Nephron progenitor cell (in vitro differentiated cells): ENCODE measurements at regions not wholly inside any gene's neighbourhood (a gene's known extent, or its start where the extent isn't known, plus 50 kb on each side); places are given as distances from the start of the nearest gene placed in this dataset.

Source experiments
- DNase-seq: peaks from one replicate; pipeline ENCODE4 v3.0.0; 2021
- H3K27ac Mint-ChIP-seq: 2 replicates; pipeline ENCODE4 v1.8.0; 2021; ENCODE audit warnings: mild to moderate bottlenecking, moderate library complexity, mixed read lengths
- H3K27me3 Mint-ChIP-seq: 2 replicates; pipeline ENCODE4 v1.8.0; 2021; ENCODE audit warnings: mild to moderate bottlenecking, low read depth, mixed read lengths; ENCODE audit not compliant: poor library complexity
- H3K36me3 Mint-ChIP-seq: 2 replicates; pipeline ENCODE4 v1.8.0; 2021; ENCODE audit warnings: low read depth, mixed read lengths
- H3K4me1 Mint-ChIP-seq: 2 replicates; pipeline ENCODE4 v1.8.0; 2021; ENCODE audit warnings: mixed read lengths
- H3K4me3 Mint-ChIP-seq: 2 replicates; pipeline ENCODE4 v1.8.0; 2021; ENCODE audit warnings: mild to moderate bottlenecking, moderate library complexity, mixed read lengths
- H3K9me3 Mint-ChIP-seq: 2 replicates; pipeline ENCODE4 v1.8.0; 2021; ENCODE audit warnings: mild to moderate bottlenecking, moderate library complexity, mixed read lengths
- CTCF ChIP-seq: fragments of 200-600 bp; sonication (generic); IDR thresholded peaks from 2 replicates; pipeline ENCODE4 v1.5.0; 2021; ENCODE audit warnings: antibody characterized with exemption

GRCh38 chr3:83131236-83131635, 1369.8 kb upstream of the GBE1 start:
- no peak for TF ChIP-seq CTCF
- Mint-ChIP-seq H3K4me1 (no peaks in the 10 kb centered on the region), H3K9me3 (no peaks in the 10 kb centered on the region), H3K27ac (no peak overlapping the region), H3K27me3 (no peaks in the 10 kb centered on the region), H3K36me3 (no peaks in the 10 kb centered on the region), H3K4me3 (no peak overlapping the region)
- DNase-seq: no peak

- H3K4me3 Mint-ChIP-seq: no peak overlapping the region
- no peaks in the 10 kb centered on the region for H3K36me3 Mint-ChIP-seq
- no peak for DNase-seq
- H3K9me3 Mint-ChIP-seq: no peaks in the 10 kb centered on the region
- no peaks in the 10 kb centered on the region for H3K4me1 Mint-ChIP-seq
- no peak for TF ChIP-seq CTCF
- H3K27ac Mint-ChIP-seq: no peak overlapping the region
- no peaks in the 10 kb centered on the region for H3K27me3 Mint-ChIP-seq
Measured at GRCh38 chr3:83122774-83123350, 1361.4 kb upstream of the GBE1 start.

DNA sequence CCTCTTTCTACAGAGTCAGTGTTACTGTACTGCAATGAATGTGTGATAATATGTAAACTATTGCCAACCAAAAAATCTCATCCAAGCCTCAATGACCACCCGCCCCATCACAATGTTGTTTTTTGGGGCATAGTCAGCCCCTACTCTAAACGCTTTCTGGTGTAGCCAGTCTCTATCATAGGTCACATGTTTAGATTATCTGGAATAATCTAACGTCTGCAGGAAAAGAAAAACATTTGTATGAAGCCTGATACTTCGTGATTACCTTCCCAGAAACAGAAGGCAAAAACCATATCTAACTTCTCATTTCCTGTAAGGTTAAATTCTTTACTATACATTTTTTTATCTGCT, 1331.8 kb upstream of the GBE1 start:
- Mint-ChIP-seq H3K9me3 (no peaks in the 10 kb centered on the region), H3K4me3 (no peak overlapping the region), H3K36me3 (no peaks in the 10 kb centered on the region), H3K4me1 (no peaks in the 10 kb centered on the region), H3K27me3 (no peaks in the 10 kb centered on the region), H3K27ac (no peak overlapping the region)
- DNase-seq: no peak
- no peak for TF ChIP-seq CTCF

DNA sequence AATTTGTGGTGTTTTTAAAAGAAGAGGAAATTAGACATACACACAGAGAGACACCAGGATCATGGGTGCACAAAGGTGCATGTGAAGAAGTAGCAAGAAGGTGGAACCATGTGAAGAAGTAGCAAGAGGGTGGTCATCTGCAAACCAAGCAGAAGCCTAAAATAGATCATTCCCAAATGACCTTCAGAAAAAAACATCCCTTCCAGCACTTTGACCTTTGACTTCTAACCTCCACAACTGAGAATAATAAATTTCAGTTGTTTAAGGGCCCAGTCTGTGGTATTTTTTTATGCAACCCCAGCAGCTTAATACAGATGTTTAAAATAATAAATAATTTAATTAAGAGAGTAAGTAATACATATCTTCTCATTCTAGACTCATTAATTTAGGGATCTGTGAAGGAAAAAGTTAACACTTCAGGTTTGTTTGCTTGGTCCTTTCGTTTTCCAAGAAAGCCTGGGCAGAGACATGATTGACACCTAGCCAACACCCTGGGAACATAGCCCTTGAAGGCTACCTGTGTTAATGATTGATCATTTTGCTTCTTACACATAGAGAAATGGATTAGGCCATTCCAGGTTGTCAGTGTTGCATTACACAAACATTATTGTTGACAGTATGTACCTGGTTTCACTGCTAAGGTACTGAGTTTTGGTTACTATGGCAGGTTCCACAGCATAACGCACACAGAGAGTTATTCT, 1331.2 kb upstream of the GBE1 start:
- Mint-ChIP-seq H3K4me3 (no peak overlapping the region), H3K9me3 (no peaks in the 10 kb centered on the region), H3K27ac (no peak overlapping the region), H3K27me3 (no peaks in the 10 kb centered on the region), H3K4me1 (no peaks in the 10 kb centered on the region), H3K36me3 (no peaks in the 10 kb centered on the region)
- DNase-seq: no peak
- no peak for TF ChIP-seq CTCF

- TF ChIP-seq CTCF: no peak
- no peak overlapping the region for H3K4me3 Mint-ChIP-seq
- no peaks in the 10 kb centered on the region for H3K9me3 Mint-ChIP-seq
- no peak overlapping the region for H3K27ac Mint-ChIP-seq
- no peak for DNase-seq
- H3K4me1 Mint-ChIP-seq: no peaks in the 10 kb centered on the region
- H3K27me3 Mint-ChIP-seq: no peaks in the 10 kb centered on the region
- H3K36me3 Mint-ChIP-seq: no peaks in the 10 kb centered on the region
Measured at GRCh38 chr3:83076041-83076440, 1314.6 kb upstream of the GBE1 start.

DNA sequence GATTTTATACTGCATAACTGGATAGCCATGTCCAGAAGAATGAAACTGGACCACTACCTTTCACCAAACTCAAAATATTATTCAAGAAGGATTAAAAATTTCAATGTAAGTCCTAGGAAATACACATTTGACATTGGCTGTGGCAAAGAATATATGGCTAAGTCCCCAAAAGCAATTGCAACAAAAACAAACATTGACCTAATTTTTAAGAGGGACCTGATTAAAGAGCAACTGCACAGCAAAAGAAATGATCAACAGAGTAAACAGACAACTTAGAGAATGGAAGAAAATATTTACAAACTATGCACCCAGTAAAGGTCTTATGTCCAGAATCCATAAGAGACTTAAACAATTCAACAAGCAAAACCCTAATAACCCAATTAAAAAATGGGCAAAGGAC, 1313.0 kb upstream of the GBE1 start:
- Mint-ChIP-seq H3K4me1 (no peaks in the 10 kb centered on the region), H3K4me3 (no peak overlapping the region), H3K9me3 (no peaks in the 10 kb centered on the region), H3K27ac (no peak overlapping the region), H3K36me3 (no peaks in the 10 kb centered on the region), H3K27me3 (no peaks in the 10 kb centered on the region)
- TF ChIP-seq CTCF: no peak
- no peak for DNase-seq
